ENCODE measurements at regions not wholly inside any gene's neighbourhood (a gene's known extent, or its start where the extent isn't known, plus 50 kb on each side); places are given as distances from the start of the nearest gene placed in this dataset.
"Not testable (repeated sequence)": the region's sequence is repeated elsewhere in the genome, so short reads cannot be mapped to it uniquely, and the experiment has no call there.

GRCh38 chr2:166831930-166832329 lies 56.4 kb upstream of the XIRP2 start:
- H3K27ac ChIP-seq, result no peak overlapping the region
- H3K27me3 ChIP-seq, result no peaks in the 10 kb centered on the region
- H3K36me3 ChIP-seq, result no peaks in the 10 kb centered on the region
- no peak for DNase-seq
- no peaks in the 10 kb centered on the region for H3K9me3 ChIP-seq (replicated peaks)
- H3K4me3 ChIP-seq, result no peak overlapping the region
- no peaks in the 10 kb centered on the region for H3K4me1 ChIP-seq

GRCh38 chr2:166825914-166826313 lies 62.4 kb upstream of the XIRP2 start:
- no peak overlapping the region for H3K4me3 ChIP-seq
- DNase-seq, result no peak
- H3K27me3 ChIP-seq, result no peaks in the 10 kb centered on the region
- H3K9me3 ChIP-seq (replicated peaks), result no peaks in the 10 kb centered on the region
- H3K27ac ChIP-seq, result no peak overlapping the region
- H3K4me1 ChIP-seq, result no peaks in the 10 kb centered on the region
- no peaks in the 10 kb centered on the region for H3K36me3 ChIP-seq

GRCh38 chr2:166814335-166814734 lies 73.9 kb upstream of the XIRP2 start:
- Histone ChIP-seq H3K36me3 (no peaks in the 10 kb centered on the region), H3K4me1 (no peaks in the 10 kb centered on the region), H3K4me3 (no peak overlapping the region), H3K27me3 (no peaks in the 10 kb centered on the region), H3K9me3 (replicated peaks) (no peaks in the 10 kb centered on the region), H3K27ac (no peak overlapping the region)
- DNase-seq, result no peak

GRCh38 chr2:166812166-166812891 lies 76.0 kb upstream of the XIRP2 start:
- no peak for DNase-seq
- Histone ChIP-seq H3K9me3 (replicated peaks) (no peaks in the 10 kb centered on the region), H3K36me3 (no peaks in the 10 kb centered on the region), H3K27ac (no peak overlapping the region), H3K4me1 (no peaks in the 10 kb centered on the region), H3K27me3 (no peaks in the 10 kb centered on the region), H3K4me3 (no peak overlapping the region)

GRCh38 chr2:166805753-166806152 lies 82.5 kb upstream of the XIRP2 start:
- Histone ChIP-seq H3K9me3 (replicated peaks) (no peaks in the 10 kb centered on the region), H3K4me1 (peaks cover 17% of the 10 kb centered on the region), H3K27ac (no peak overlapping the region), H3K36me3 (no peaks in the 10 kb centered on the region), H3K4me3 (no peak overlapping the region), H3K27me3 (no peaks in the 10 kb centered on the region)
- no peak for DNase-seq

GRCh38 chr2:166803373-166804000 lies 84.8 kb upstream of the XIRP2 start:
- peak; percentile 49 to 81 for DNase-seq
- no peaks in the 10 kb centered on the region for H3K36me3 ChIP-seq
- H3K9me3 ChIP-seq (replicated peaks), result no peaks in the 10 kb centered on the region
- H3K4me3 ChIP-seq, result no peak overlapping the region
- H3K4me1 ChIP-seq, result peaks cover 17% of the 10 kb centered on the region
- H3K27me3 ChIP-seq, result no peaks in the 10 kb centered on the region
- peak overlapping the region; percentile 40 for H3K27ac ChIP-seq

- Histone ChIP-seq H3K4me1 (peaks cover 17% of the 10 kb centered on the region), H3K27ac (no peak overlapping the region), H3K9me3 (replicated peaks) (no peaks in the 10 kb centered on the region), H3K27me3 (no peaks in the 10 kb centered on the region), H3K4me3 (no peak overlapping the region), H3K36me3 (no peaks in the 10 kb centered on the region)
- DNase-seq, result peak in 1 of 2 experiments; percentile 30
Measured at GRCh38 chr2:166802475-166802874, 85.8 kb upstream of the XIRP2 start.

GRCh38 chr2:166792808-166793207 lies 95.5 kb upstream of the XIRP2 start:
- Histone ChIP-seq H3K27me3 (no peaks in the 10 kb centered on the region), H3K27ac (no peak overlapping the region), H3K4me1 (no peaks in the 10 kb centered on the region), H3K4me3 (no peak overlapping the region), H3K9me3 (replicated peaks) (no peaks in the 10 kb centered on the region), H3K36me3 (no peaks in the 10 kb centered on the region)
- no peak for DNase-seq

GRCh38 chr2:166786707-166787106 lies 101.6 kb upstream of the XIRP2 start:
- H3K27me3 ChIP-seq, result no peaks in the 10 kb centered on the region
- no peak for DNase-seq
- H3K27ac ChIP-seq, result no peak overlapping the region
- H3K4me1 ChIP-seq, result no peaks in the 10 kb centered on the region
- H3K9me3 ChIP-seq (replicated peaks), result no peaks in the 10 kb centered on the region
- no peaks in the 10 kb centered on the region for H3K36me3 ChIP-seq
- no peak overlapping the region for H3K4me3 ChIP-seq

GRCh38 chr2:166784296-166784946 lies 103.9 kb upstream of the XIRP2 start:
- H3K36me3 ChIP-seq, result no peaks in the 10 kb centered on the region
- no peaks in the 10 kb centered on the region for H3K4me1 ChIP-seq
- DNase-seq, result no peak
- no peak overlapping the region for H3K27ac ChIP-seq
- no peak overlapping the region for H3K4me3 ChIP-seq
- H3K9me3 ChIP-seq (replicated peaks), result no peaks in the 10 kb centered on the region
- H3K27me3 ChIP-seq, result no peaks in the 10 kb centered on the region

GRCh38 chr2:166775176-166775575 lies 113.1 kb upstream of the XIRP2 start:
- no peaks in the 10 kb centered on the region for H3K9me3 ChIP-seq (replicated peaks)
- H3K36me3 ChIP-seq, result no peaks in the 10 kb centered on the region

GRCh38 chr2:166773308-166773949 lies 114.9 kb upstream of the XIRP2 start:
- DNase-seq, result no peak
- H3K27me3 ChIP-seq, result no peaks in the 10 kb centered on the region
- H3K4me1 ChIP-seq, result no peaks in the 10 kb centered on the region
- H3K27ac ChIP-seq, result no peak overlapping the region
- H3K36me3 ChIP-seq, result no peaks in the 10 kb centered on the region
- no peak overlapping the region for H3K4me3 ChIP-seq
- no peaks in the 10 kb centered on the region for H3K9me3 ChIP-seq (replicated peaks)

More at GRCh38 chr2:166775176-166775575, 113.1 kb upstream of the XIRP2 start:
- Histone ChIP-seq H3K4me3 (no peak overlapping the region), H3K4me1 (no peaks in the 10 kb centered on the region), H3K27me3 (no peaks in the 10 kb centered on the region), H3K27ac (no peak overlapping the region)
- no peak for DNase-seq

GRCh38 chr2:166768393-166769123 lies 119.7 kb upstream of the XIRP2 start:
- H3K4me1 ChIP-seq, result no peaks in the 10 kb centered on the region
- no peak overlapping the region for H3K4me3 ChIP-seq
- DNase-seq, result no peak

GRCh38 chr2:166766769-166767322 lies 121.4 kb upstream of the XIRP2 start:
- H3K4me1 ChIP-seq; H3K4me3 ChIP-seq; H3K27ac ChIP-seq; H3K9me3 ChIP-seq (replicated peaks); H3K27me3 ChIP-seq; DNase-seq; H3K36me3 ChIP-seq: not testable (repeated sequence)

More at GRCh38 chr2:166768393-166769123, 119.7 kb upstream of the XIRP2 start:
- Histone ChIP-seq H3K27ac (no peak overlapping the region), H3K9me3 (replicated peaks) (no peaks in the 10 kb centered on the region), H3K36me3 (no peaks in the 10 kb centered on the region), H3K27me3 (no peaks in the 10 kb centered on the region)

Data from SJCRH30 (cell line).